C4-2B (cell line): ENCODE measurements at regions not wholly inside any gene's neighbourhood (a gene's known extent, or its start where the extent isn't known, plus 50 kb on each side); places are given as distances from the start of the nearest gene placed in this dataset.

Source experiments
- H3K27ac ChIP-seq: fragments of 450-650 bp; 2 replicates; pipeline ENCODE4 v1.5.1; 2017
- CTCF ChIP-seq: fragments of 450-650 bp; conservative IDR thresholded peaks from 2 replicates; pipeline ENCODE4 v1.5.1; 2017; ENCODE audit warnings: mild to moderate bottlenecking
- ZFX ChIP-seq: fragments of 450-650 bp; IDR thresholded peaks from 2 replicates; pipeline ENCODE4 v1.6.1; 2017

GRCh38 chr1:187185389-187185788, 356.6 kb downstream of the PLA2G4A start:
- no peak overlapping the region for H3K27ac ChIP-seq
- no peak for TF ChIP-seq CTCF
- TF ChIP-seq ZFX: no peak

- H3K27ac ChIP-seq: no peak overlapping the region
- TF ChIP-seq CTCF: no peak
- no peak for TF ChIP-seq ZFX
Measured at GRCh38 chr1:187197685-187198084, 368.9 kb downstream of the PLA2G4A start.

DNA sequence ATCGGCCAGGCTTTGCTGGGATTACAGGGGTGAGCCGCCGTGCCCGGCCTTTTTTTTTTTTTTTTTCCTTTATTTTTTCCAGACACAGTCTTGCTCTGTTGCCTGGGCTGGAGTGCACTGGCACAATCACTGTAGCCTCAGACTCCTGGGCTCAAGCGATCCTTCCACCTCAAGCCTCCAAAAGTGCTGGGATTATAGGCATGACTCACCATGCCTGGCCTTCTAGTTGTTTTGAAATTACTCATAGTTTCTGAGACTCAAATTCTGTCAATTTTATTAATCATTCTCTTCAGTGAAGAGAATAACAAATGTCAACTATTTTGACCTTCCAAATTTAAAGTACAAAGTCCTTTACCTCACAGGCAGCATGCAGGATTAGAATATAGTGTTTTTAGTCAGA, 374.5 kb downstream of the PLA2G4A start:
- H3K27ac ChIP-seq: no peak overlapping the region
- TF ChIP-seq CTCF (no peak), ZFX (no peak)

GRCh38 chr1:187212377-187212776, 383.6 kb downstream of the PLA2G4A start:
- no peak overlapping the region for H3K27ac ChIP-seq
- TF ChIP-seq ZFX (no peak), CTCF (no peak)

GRCh38 chr1:187226396-187226795, 397.6 kb downstream of the PLA2G4A start:
- no peak for TF ChIP-seq CTCF
- no peak for TF ChIP-seq ZFX
- no peak overlapping the region for H3K27ac ChIP-seq

- no peak overlapping the region for H3K27ac ChIP-seq
- no peak for TF ChIP-seq ZFX
- TF ChIP-seq CTCF: no peak
Measured at GRCh38 chr1:187228790-187229189, 400.0 kb downstream of the PLA2G4A start.

- TF ChIP-seq CTCF: no peak
- no peak for TF ChIP-seq ZFX
- no peak overlapping the region for H3K27ac ChIP-seq
Measured at GRCh38 chr1:187229496-187229895, 400.7 kb downstream of the PLA2G4A start.
